H1 (cell line): ENCODE measurements at regions not wholly inside any gene's neighbourhood (a gene's known extent, or its start where the extent isn't known, plus 50 kb on each side); places are given as distances from the start of the nearest gene placed in this dataset.

Experiments used
- CTCF ChIA-PET: fragments of 300-600 bp; sonication (Branson Sonifier 250); formaldehyde crosslinking; loops from one replicate; lab custom pipeline; 2021; ENCODE audit not compliant: partially characterized antibody; lab: Charles Lee
- POLR2A ChIA-PET: fragments of 300-600 bp; sonication (Branson Sonifier 250); formaldehyde crosslinking; loops from one replicate; lab custom pipeline; 2021; ENCODE audit warnings: inconsistent platforms; ENCODE audit not compliant: partially characterized antibody; lab: Charles Lee
- DNase-seq, 2 experiments: peaks; one replicate each; pipeline versions ENCODE4 v3.0.0 to v3.0.0-alpha.2; 2010 to 2022; ENCODE audit warnings: low spot score in 2 of 2, low read depth in 1 of 2, mixed read lengths in 1 of 2
- FAIRE-seq: peaks from 2 replicates; lab custom pipeline; 2011; peaks lifted over from hg19 to GRCh38; lab: Jason Lieb, UNC
- H2AFZ ChIP-seq: 2 replicates; pipeline ENCODE4 v1.8.1; 2012; ENCODE audit warnings: low read length, inconsistent platforms
- H2AK5ac ChIP-seq: 2 replicates; pipeline ENCODE4 v1.6.1; 2013; ENCODE audit warnings: low read depth, low read length
- H2BK120ac ChIP-seq: replicated peaks from 2 replicates; pipeline ENCODE3; 2013; ENCODE audit warnings: low read depth, low read length, inconsistent platforms
- H2BK12ac ChIP-seq: 2 replicates; pipeline ENCODE4 v1.6.1; 2013; ENCODE audit warnings: low read depth, low read length
- H2BK15ac ChIP-seq: 2 replicates; pipeline ENCODE4 v1.6.1; 2013; ENCODE audit warnings: low read length
- H2BK20ac ChIP-seq: 2 replicates; pipeline ENCODE4 v1.6.1; 2013; ENCODE audit warnings: low read length
- H2BK5ac ChIP-seq: 2 replicates; pipeline ENCODE4 v1.6.1; 2013; ENCODE audit warnings: low read depth, low read length
- H3K14ac ChIP-seq: 2 replicates; pipeline ENCODE4 v1.6.1; 2013; ENCODE audit warnings: inconsistent platforms; ENCODE audit not compliant: insufficient read length
- H3K18ac ChIP-seq: 2 replicates; pipeline ENCODE4 v1.6.1; 2013; ENCODE audit warnings: low read length; ENCODE audit errors: extremely low read depth
- H3K23ac ChIP-seq: 2 replicates; pipeline ENCODE4 v1.6.1; 2013; ENCODE audit warnings: inconsistent platforms; ENCODE audit not compliant: insufficient read length
- H3K23me2 ChIP-seq: 2 replicates; pipeline ENCODE4 v1.6.1; 2013; ENCODE audit warnings: low read depth, low read length
- H3K27ac ChIP-seq: 2 replicates; pipeline ENCODE4 v1.6.1; 2011; ENCODE audit warnings: low read depth, low read length, inconsistent platforms
- H3K27me3 ChIP-seq, 4 experiments: replicated peaks in 1 of 4; 1 replicate in 1 of 4; 2 replicates in 3 of 4; pipeline versions ENCODE4 v1.6.1 to v1.8.1; 2011 to 2013; ENCODE audit warnings: low read length in 3 of 4, mild to moderate bottlenecking in 3 of 4, inconsistent platforms in 2 of 4, mixed read lengths in 2 of 4, moderate library complexity in 1 of 4; ENCODE audit not compliant: control insufficient read depth in 3 of 4, insufficient read depth in 3 of 4; ENCODE audit errors: extremely low read depth in 1 of 4
- H3K36me3 ChIP-seq, 4 experiments: 2 replicates each; pipeline versions ENCODE4 v1.6.1 to v1.8.1; 2011 to 2013; ENCODE audit warnings: mild to moderate bottlenecking in 4 of 4, low read length in 3 of 4, moderate library complexity in 2 of 4, control low read depth in 1 of 4, inconsistent platforms in 1 of 4; ENCODE audit not compliant: insufficient read depth in 4 of 4, control insufficient read depth in 2 of 4
- H3K4ac ChIP-seq: replicated peaks from 2 replicates; pipeline ENCODE3; 2013; ENCODE audit warnings: low read length, low read depth, mixed read lengths, inconsistent platforms; ENCODE audit not compliant: insufficient read length
- H3K4me1 ChIP-seq, 4 experiments: replicated peaks in 1 of 4; 1 replicate in 1 of 4; 2 replicates in 3 of 4; pipeline versions ENCODE4 v1.6.1 to v1.8.1; 2011 to 2013; ENCODE audit warnings: low read length in 3 of 4, inconsistent platforms in 2 of 4, mixed read lengths in 1 of 4; ENCODE audit not compliant: insufficient read depth in 4 of 4, control insufficient read depth in 3 of 4
- H3K4me2 ChIP-seq, 2 experiments: 2 replicates each; pipeline versions ENCODE4 v1.6.1 to v1.8.1; 2011 to 2013; ENCODE audit warnings: low read depth in 2 of 2, low read length in 2 of 2, control low read depth in 1 of 2, inconsistent platforms in 1 of 2, mild to moderate bottlenecking in 1 of 2; ENCODE audit not compliant: insufficient read depth in 1 of 2
- H3K4me3 ChIP-seq, 4 experiments: fragments of 200-600, 300-600 bp in 1 of 4; sonication (generic), shearing (Covaris generic), sonication (Bioruptor Twin) in 1 of 4; 2 replicates each; pipeline versions ENCODE4 v1.5.1 to v1.8.1; 2011 to 2016; ENCODE audit warnings: low read length in 4 of 4, low read depth in 3 of 4, control low read depth in 2 of 4, inconsistent platforms in 2 of 4, mild to moderate bottlenecking in 2 of 4, mixed read lengths in 1 of 4, moderate library complexity in 1 of 4; ENCODE audit not compliant: insufficient read depth in 2 of 4; ENCODE audit errors: extremely low read depth in 1 of 4
- H3K56ac ChIP-seq: replicated peaks from 2 replicates; pipeline ENCODE3; 2013; ENCODE audit warnings: low read depth, mild to moderate bottlenecking, mixed read lengths, low read length, inconsistent platforms; ENCODE audit not compliant: insufficient read length
- H3K79me1 ChIP-seq: 2 replicates; pipeline ENCODE4 v1.6.1; 2013; ENCODE audit warnings: low read depth, low read length, control low read depth
- H3K79me2 ChIP-seq, 2 experiments: 2 replicates each; pipeline versions ENCODE4 v1.6.1 to v1.8.1; 2012 to 2013; ENCODE audit warnings: low read length in 2 of 2, mild to moderate bottlenecking in 2 of 2, inconsistent platforms in 1 of 2; ENCODE audit not compliant: insufficient read depth in 2 of 2, control insufficient read depth in 1 of 2
- H3K9ac ChIP-seq, 4 experiments: replicated peaks in 1 of 4; 1 replicate in 1 of 4; 2 replicates in 3 of 4; pipeline versions ENCODE4 v1.6.1 to v1.8.1; 2011 to 2013; ENCODE audit warnings: low read depth in 3 of 4, low read length in 3 of 4, control low read depth in 2 of 4, mild to moderate bottlenecking in 2 of 4, moderate library complexity in 2 of 4, inconsistent platforms in 1 of 4; ENCODE audit errors: extremely low read depth in 1 of 4
- H3K9me3 ChIP-seq, 2 experiments: 2 replicates each; pipeline versions ENCODE4 v1.6.1 to v1.8.1; 2012 to 2013; ENCODE audit warnings: mild to moderate bottlenecking in 2 of 2, moderate library complexity in 2 of 2, control low read depth in 1 of 2, inconsistent platforms in 1 of 2, low read depth in 1 of 2, low read length in 1 of 2, mixed read lengths in 1 of 2; ENCODE audit not compliant: insufficient read depth in 2 of 2
- H4K20me1 ChIP-seq, 2 experiments: replicated peaks in 1 of 2; 2 replicates each; pipeline versions ENCODE3 to v1.8.1; 2011 to 2013; ENCODE audit warnings: inconsistent platforms in 2 of 2, low read length in 2 of 2, mild to moderate bottlenecking in 1 of 2; ENCODE audit not compliant: insufficient read depth in 2 of 2, control insufficient read depth in 1 of 2
- H4K5ac ChIP-seq: 2 replicates; pipeline ENCODE4 v1.6.1; 2013; ENCODE audit warnings: low read length, low read depth, mixed read lengths, inconsistent platforms; ENCODE audit not compliant: insufficient read length
- H4K8ac ChIP-seq: 2 replicates; pipeline ENCODE4 v1.8.0; 2013; ENCODE audit warnings: mild to moderate bottlenecking, moderate library complexity, low read length, inconsistent platforms; ENCODE audit not compliant: insufficient read depth; ENCODE audit errors: extremely low read depth
- H4K91ac ChIP-seq: replicated peaks from 2 replicates; pipeline ENCODE3; 2013; ENCODE audit warnings: low read length, mixed read lengths, inconsistent platforms; ENCODE audit not compliant: insufficient read length
- ASH2L ChIP-seq: fragments of 200-600, 300-600 bp; sonication (generic); IDR thresholded peaks from one replicate; pipeline ENCODE4 v1.7.1; 2017; ENCODE audit warnings: low read length
- BACH1 ChIP-seq: IDR thresholded peaks from 2 replicates; pipeline ENCODE4 v1.6.1; 2012; ENCODE audit warnings: low read length, improper control_type of control experiment
- CREB1 ChIP-seq: IDR thresholded peaks from 2 replicates; pipeline ENCODE4 v1.6.1; 2012; ENCODE audit warnings: inconsistent platforms
- CTBP2 ChIP-seq: IDR thresholded peaks from 2 replicates; pipeline ENCODE4 v1.7.0; 2011; ENCODE audit warnings: borderline replicate concordance, mild to moderate bottlenecking, moderate library complexity, mixed read lengths, low read length; ENCODE audit not compliant: insufficient read depth, insufficient read length
- GTF2F1 ChIP-seq: IDR thresholded peaks from 2 replicates; pipeline ENCODE4 v1.6.1; 2012; ENCODE audit warnings: low read depth, low read length, improper control_type of control experiment, borderline replicate concordance
- KDM1A ChIP-seq: fragments of 200-600, 300-600 bp; sonication (generic); IDR thresholded peaks from 2 replicates; pipeline ENCODE4 v1.7.1; 2016; ENCODE audit warnings: mild to moderate bottlenecking, low read length, borderline replicate concordance
- RFX5 ChIP-seq: IDR thresholded peaks from 2 replicates; pipeline ENCODE4 v1.6.1; 2011; ENCODE audit warnings: low read depth, low read length, improper control_type of control experiment, borderline replicate concordance
- SAP30 ChIP-seq: fragments of 300-600 bp; sonication (generic); IDR thresholded peaks from 2 replicates; pipeline ENCODE4 v1.7.1; 2012; ENCODE audit warnings: low read length, moderate library complexity, mild to moderate bottlenecking, inconsistent platforms; ENCODE audit not compliant: insufficient read depth, insufficient replicate concordance
- SP1 ChIP-seq: IDR thresholded peaks from 2 replicates; pipeline ENCODE4 v1.6.1; 2011; ENCODE audit warnings: low read depth, low read length
- SRF ChIP-seq: IDR thresholded peaks from 2 replicates; pipeline ENCODE4 v1.6.1; 2011; ENCODE audit warnings: mild to moderate bottlenecking, low read depth, low read length, moderate library complexity
- TBP ChIP-seq: IDR thresholded peaks from 2 replicates; pipeline ENCODE4 v1.6.1; 2011; ENCODE audit warnings: low read depth, low read length, improper control_type of control experiment
- TCF12 ChIP-seq: IDR thresholded peaks from 2 replicates; pipeline ENCODE4 v1.6.1; 2011; ENCODE audit warnings: low read depth, mild to moderate bottlenecking, low read length
- WGBS, 2 experiments: shearing (Covaris generic) in 1 of 2; methylation state at CpG; one replicate each; pipeline versions ENCODE4 v1.1.6 to v1.1.7; 2013 to 2015; ENCODE audit warnings: low lambda C conversion rate in 2 of 2, mixed read lengths in 2 of 2, inconsistent platforms in 1 of 2, low coverage in 1 of 2, missing lambda C conversion rate in 1 of 2; ENCODE audit not compliant: insufficient replicate concordance in 2 of 2, insufficient coverage in 1 of 2, insufficient read length in 1 of 2; ENCODE audit errors: extremely low coverage in 1 of 2, missing lambda C conversion rate in 1 of 2; 5-methylcytosine and 5-hydroxymethylcytosine counted together
- TF ChIP-seq, protein P1 (sequence below): IDR thresholded peaks from 2 replicates; pipeline ENCODE4 v1.6.1; 2012; ENCODE audit warnings: low read length, inconsistent platforms

DNA sequence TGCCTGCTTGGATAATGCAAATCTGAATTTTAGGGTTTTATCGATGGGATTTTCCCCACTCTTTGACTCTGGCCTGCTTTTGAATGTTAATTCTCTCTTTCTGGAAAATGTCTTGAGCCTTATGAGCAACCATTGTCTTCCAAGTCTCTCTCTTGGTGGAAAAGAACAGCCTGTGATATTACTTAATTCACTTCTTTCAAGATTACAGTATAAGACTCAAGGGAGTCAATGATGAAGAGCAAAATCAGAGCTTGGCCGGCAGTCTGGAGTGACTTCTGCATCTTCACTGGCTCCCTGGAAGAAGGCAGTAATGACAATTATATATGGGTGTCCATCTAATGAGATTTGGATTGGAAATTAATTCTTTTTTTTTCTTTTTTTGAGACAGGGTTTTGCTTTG is 122.9 kb upstream of the ZEB2 start:
- Histone ChIP-seq H3K79me2 (no peaks in the 10 kb centered on the region), H3K4me1 (peaks cover 0 to 5% (median 0%) of the 10 kb centered on the region in 4 experiments; a peak in 1 of 7 replicates), H4K5ac (no peak overlapping the region), H3K4me2 (no peak overlapping the region), H2AK5ac (no peak overlapping the region), H3K9ac (no peak overlapping the region), H4K8ac (no peak overlapping the region), H3K79me1 (no peaks in the 10 kb centered on the region), H2BK15ac (no peak overlapping the region), H4K91ac (no peak overlapping the region), H3K18ac (no peak overlapping the region), H2AFZ (no peak overlapping the region), H3K27me3 (no peaks in the 10 kb centered on the region; a peak in 1 of 7 replicates), H3K4me3 (no peak overlapping the region), H3K4ac (no peak overlapping the region), H3K23ac (no peak overlapping the region), H3K27ac (no peak overlapping the region), H3K9me3 (no peaks in the 10 kb centered on the region), H2BK12ac (no peak overlapping the region), H3K14ac (no peak overlapping the region), H3K56ac (no peak overlapping the region), H2BK20ac (no peak overlapping the region), H2BK120ac (no peak overlapping the region), H2BK5ac (no peak overlapping the region), H4K20me1 (no peaks in the 10 kb centered on the region), H3K36me3 (no peaks in the 10 kb centered on the region), H3K23me2 (no peaks in the 10 kb centered on the region)
- WGBS, 2 experiments: 87% methylated on average over 2 of the region's 2 CpGs; no CpG with 5 or more reads in 1 of the 2 experiments
- POLR2A ChIA-PET: no interaction called here
- no peak for TF ChIP-seq SRF
- TF ChIP-seq SAP30: no peak
- TF ChIP-seq CTBP2: no peak
- TF ChIP-seq CREB1: no peak
- TF ChIP-seq KDM1A: no peak
- TF ChIP-seq ASH2L: no peak
- no peak for TF ChIP-seq RFX5
- no peak for TF ChIP-seq GTF2F1
- no peak for TF ChIP-seq BACH1
- TF ChIP-seq, protein P1, sequence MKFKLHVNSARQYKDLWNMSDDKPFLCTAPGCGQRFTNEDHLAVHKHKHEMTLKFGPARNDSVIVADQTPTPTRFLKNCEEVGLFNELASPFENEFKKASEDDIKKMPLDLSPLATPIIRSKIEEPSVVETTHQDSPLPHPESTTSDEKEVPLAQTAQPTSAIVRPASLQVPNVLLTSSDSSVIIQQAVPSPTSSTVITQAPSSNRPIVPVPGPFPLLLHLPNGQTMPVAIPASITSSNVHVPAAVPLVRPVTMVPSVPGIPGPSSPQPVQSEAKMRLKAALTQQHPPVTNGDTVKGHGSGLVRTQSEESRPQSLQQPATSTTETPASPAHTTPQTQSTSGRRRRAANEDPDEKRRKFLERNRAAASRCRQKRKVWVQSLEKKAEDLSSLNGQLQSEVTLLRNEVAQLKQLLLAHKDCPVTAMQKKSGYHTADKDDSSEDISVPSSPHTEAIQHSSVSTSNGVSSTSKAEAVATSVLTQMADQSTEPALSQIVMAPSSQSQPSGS: no peak
- no peak for TF ChIP-seq TBP
- TF ChIP-seq SP1: no peak
- TF ChIP-seq TCF12: no peak
- DNase-seq (no peak), FAIRE-seq (no peak)
- CTCF ChIA-PET: no interaction called here
